Activated CD4-positive, alpha-beta T cell treated with anti-CD3 and anti-CD28 coated beads for 1 hour (primary cell): ENCODE measurements at regions not wholly inside any gene's neighbourhood (a gene's known extent, or its start where the extent isn't known, plus 50 kb on each side); places are given as distances from the start of the nearest gene placed in this dataset.

Experiments used
- DNase-seq: peaks from one replicate; pipeline ENCODE4 v3.0.0-alpha.2; 2020

DNA sequence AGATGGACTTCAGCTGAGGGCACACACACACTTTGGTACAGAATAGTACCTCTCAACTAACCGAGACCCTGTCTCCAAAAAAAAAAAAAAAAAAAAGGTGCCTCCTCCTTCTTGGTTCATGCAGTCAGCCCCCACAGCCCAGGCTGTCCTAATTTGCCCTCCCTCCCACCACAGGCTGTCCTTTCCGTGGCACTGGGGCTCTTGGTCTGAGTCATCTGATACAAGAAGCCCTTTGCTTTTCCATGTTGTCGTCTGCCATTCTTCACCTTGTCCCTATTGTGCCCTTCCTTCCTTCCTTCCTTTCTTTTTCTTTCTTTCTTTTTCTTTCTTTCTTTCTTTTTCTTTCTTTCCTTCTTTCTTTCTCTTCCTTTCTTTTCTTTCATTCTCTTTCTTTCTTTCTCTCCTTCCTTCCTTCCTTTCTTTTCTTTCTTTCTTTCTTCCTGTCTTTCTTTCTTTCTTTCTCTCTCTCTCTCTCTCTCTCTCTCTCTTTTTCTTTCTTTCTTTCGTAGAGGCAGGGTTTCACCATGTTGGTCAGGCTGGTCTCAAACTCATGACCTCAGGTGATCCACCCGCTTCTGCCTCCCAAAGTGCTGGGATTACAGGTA, 96.0 kb upstream of the IKZF1 start:
- no peak for DNase-seq

DNA sequence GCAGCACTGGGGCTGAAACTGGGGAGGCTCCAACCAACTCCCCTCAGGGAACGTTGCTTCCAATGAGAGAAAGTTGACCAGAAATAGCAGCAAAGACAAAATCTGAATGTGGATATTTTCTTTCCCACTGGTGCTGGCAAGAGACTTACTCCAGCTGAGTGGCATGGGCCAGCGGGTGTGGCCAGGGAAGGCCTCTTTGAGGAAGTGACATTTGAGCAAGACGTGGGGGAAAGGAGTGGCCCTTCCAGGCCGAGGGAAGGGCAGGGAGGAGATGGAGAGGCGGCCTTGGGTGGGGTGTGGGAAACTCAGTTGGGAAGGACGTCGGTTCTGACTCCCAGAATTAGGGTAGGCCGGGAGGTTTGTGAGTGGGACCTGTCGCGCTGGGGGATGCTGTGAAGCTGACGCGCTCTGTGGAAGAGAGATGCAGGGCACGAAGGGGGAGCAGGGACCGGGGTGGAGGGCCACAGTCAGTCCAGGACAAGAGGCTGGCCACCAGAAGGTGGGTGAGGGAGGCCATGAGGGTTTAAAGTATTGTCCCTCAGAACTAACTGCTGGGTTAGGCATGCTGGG, 96.7 kb upstream of the IKZF1 start:
- no peak for DNase-seq

DNA sequence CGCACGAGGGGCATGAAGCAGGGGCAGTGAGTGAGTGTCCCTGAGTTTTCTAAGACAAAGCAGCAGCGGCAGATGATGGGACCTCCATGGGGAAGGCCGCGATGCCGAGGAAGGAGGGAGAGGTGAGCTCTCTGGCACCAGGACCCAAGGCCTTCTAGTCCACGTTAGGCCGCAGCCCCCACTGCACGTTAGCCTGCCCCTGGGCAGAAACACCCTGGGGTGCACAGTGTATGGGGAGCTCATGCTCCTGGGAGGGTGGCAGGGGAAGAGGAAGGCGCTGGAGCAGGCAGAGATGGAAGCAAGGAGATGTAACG, 97.3 kb upstream of the IKZF1 start:
- DNase-seq, result no peak

GRCh38 chr7:50206453-50207250, 97.9 kb upstream of the IKZF1 start:
- DNase-seq, result peak; percentile 67

- DNase-seq, result no peak
Measured at GRCh38 chr7:50205011-50205410, 99.5 kb upstream of the IKZF1 start.

DNA sequence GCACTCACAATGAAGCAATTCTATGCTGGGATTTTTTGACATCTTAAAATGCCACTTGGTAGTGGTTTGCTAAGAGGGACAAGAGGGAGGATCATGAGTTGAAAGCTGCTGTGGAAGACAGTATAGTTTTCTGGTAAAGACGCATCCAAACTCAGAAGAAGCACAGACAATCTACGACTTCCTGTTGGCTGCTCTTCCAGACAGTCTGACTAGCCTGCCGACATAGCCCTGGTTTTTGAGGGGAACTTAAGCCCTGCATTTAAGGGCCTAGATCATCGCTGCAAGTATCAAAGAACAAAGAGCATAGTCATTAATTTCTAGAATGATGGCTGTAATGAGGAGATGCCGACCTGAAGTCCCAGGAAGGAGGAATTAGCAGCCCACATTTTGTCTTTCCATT, 99.9 kb upstream of the IKZF1 start:
- no peak for DNase-seq

DNA sequence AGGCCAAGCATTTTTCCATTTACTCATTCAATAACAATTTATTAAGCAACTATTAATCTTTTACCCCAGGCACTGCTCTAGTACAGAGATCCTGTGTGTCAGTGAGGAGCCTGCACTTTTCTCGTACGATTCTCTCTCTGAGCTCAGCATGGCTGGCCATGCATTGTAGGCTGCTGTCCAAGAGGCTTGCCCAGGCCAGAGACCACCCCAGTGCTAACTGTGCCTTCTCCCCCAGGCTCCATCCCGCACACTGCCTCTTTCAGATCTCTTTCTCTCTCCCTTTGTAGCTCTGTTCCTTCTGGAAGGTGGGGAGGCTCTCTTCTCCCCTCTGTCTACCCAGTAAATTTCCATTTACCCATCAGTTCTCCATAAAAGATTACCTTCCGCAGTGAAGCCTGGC, 101.0 kb upstream of the IKZF1 start:
- DNase-seq, result no peak

GRCh38 chr7:50202052-50202555, 102.4 kb upstream of the IKZF1 start:
- DNase-seq, result no peak

DNA sequence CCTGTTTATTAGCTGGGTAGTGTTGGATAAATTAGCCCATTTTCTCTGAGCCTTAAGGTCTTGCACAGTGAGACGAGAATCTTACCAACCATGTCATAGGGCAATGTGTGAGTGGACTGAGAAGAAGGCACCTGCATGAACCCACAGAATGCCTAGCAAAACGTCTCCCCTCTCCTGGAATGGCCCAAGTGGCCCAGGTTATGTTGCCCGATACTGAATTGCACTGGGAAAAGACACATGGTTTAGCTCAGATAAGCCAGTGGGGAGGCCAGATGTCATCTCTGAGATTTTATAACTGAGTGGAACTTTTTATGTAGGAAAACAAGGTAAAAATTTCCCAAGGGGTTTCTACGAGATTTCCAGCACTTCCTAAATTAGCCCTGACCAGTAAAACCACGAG, 104.7 kb upstream of the IKZF1 start:
- DNase-seq, result no peak

DNA sequence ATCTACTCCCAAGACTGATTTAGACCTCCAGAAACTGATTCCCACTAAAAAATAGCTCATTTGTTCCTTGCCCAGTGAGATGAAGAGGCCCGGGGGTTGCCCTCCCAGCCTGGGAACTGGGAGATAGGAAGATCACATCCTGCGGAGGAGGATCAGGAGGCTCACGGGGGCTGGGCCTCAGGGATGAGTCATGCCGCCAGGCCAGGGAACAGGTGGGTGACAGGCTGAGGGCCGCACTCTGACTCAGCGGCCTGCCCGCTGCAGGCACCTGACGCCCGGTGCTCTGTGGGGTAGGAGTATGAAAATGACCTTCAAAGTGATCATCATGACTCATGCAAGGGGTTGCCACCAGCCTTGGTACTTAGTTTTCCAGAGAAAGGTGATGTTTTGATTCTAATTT, 104.5 kb upstream of the ZPBP start:
- no peak for DNase-seq

DNA sequence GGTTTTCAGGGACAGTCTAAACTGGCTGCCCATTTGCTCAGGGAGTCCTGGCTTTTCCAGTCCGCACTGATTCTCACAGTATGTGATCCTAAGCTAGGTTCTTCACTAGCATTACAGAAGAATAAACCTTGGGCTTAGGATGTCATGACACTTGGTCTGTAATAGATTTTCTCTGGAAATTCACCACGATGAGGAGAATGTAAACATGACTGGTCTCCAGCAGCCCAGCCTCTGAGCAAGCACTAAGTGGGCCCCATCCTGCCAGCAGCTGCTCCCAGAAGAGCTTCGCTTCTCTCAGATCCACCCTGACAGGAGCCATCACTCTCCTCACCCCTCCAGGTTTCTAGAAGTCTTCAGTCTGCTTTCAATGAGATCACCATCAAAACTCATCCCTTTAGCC, 103.7 kb upstream of the ZPBP start:
- no peak for DNase-seq

GRCh38 chr7:50190776-50191175, 97.7 kb upstream of the ZPBP start:
- no peak for DNase-seq

- DNase-seq, result no peak
Measured at GRCh38 chr7:50189371-50189770, 96.3 kb upstream of the ZPBP start.

DNA sequence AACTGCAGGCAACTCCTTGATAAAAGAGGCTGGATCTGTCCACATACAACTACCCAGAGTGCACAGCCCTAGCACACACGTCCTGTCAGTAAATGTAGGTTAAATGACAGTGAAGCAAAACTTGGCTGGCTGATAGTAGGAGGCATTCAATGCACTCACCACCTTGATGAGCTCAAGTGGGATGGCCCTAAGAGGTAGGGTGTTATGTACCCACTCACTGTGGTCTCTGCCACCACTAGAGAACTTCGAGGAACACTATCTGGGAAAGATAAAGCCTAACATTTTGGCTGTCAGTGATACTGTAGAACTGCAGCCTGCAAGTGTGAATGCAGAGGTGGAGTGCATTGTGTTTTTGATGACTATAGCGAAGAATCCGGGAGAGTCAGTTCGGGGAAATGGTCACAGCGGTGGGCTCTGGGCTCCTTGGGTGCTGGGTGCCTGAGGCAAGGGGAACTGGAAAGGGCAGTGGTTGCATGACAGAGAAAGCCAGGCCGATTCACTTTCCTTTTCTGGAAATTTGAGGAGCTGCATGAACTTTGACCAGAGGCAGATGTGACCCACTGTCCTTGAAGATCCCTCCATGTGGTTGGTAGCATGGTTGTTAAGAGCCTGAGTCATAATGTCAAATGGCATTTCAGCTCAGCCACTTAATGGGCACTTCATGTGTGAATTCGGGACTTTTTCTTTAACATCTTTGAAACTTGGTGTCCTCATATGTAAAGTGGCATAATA, 93.1 kb upstream of the ZPBP start:
- DNase-seq, result no peak

DNA sequence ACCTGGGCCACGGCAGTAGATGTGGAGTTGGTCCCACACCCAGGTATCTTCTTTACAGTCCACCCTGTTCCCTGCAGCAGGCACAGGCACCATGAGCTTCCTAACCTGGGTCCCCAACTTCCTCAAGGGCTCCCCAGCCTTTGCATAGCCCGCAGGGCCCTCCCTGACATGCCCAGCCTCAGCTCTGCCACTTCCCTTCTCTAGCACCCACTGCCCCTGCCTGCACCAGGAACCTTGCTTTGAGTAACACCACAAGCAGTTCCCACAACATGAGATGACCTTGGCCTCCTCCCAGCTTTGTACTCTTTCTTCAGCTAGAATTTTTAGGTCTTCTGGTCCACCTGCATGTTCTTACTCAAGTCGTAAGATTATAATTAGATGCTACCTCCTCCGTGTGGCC, 92.2 kb upstream of the ZPBP start:
- no peak for DNase-seq

- no peak for DNase-seq
Measured at GRCh38 chr7:50184271-50184990, 91.4 kb upstream of the ZPBP start.

- no peak for DNase-seq
Measured at GRCh38 chr7:50182759-50183158, 89.7 kb upstream of the ZPBP start.

GRCh38 chr7:50181081-50181480, 88.0 kb upstream of the ZPBP start:
- DNase-seq, result no peak

DNA sequence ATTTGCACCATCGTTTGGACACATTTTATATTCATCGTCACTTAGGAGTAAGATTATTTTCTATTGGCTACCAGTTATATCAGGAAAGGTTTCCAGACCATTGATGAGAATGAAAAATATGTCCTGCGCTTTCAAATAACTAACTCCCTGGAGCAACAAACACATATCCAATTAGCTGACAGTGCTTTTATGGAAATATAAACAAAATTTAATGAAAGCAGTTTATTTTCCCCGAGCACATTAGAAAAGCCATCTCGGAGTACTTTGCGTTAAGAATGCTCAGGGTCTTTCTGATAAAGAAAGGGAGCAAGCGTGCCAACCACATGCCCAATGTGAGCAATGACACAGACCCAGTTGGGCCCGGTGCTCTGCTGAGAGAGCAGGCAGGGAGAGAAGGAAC, 85.1 kb upstream of the ZPBP start:
- DNase-seq, result no peak

GRCh38 chr7:50174948-50175347, 81.9 kb upstream of the ZPBP start:
- DNase-seq, result no peak

DNA sequence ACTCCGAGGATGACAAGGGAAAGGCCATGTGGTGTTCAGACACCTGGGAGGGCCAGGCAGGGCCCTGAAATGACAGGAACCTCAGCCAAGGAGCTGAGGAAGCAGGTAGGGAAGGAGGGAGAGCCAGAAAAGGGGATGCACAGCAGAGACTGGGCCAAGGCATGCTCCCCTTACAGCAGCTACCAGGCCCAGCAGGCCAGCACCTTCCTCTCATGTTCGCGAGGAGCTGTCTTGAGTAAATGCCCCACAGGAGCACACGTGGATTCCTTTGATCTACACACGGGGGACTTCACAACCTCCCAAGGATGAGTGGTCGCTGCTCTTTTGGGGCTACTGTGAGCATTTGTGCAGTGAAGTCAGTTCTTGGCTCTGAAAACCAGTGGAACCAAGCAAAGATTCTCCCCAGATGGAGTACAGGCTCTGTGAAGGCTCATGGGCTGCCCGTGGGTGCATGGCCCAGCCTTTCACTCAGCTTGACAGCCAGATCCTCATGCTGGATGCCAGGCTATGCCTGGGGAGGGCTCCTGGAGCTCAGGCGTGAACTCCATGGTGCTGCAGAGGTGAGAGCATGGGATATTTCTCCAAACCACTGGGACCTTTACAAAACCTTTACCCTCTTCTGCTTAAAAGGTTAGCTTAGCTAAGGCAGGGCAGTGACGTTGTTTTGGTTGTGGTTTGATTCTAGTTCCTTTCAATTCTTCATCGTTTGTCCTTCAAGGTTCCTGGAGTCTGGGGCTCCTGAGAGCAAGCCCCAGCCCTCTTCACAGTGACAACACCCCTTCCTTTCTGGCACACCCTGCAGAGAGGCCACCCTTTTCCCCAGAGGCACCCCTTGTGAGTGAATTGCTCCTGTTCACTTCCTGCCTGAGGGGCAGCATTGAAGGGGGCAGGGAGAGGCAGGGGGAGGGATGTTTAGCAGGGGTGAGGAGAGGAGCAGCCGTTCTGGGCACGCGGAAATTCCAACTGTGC, 74.2 kb upstream of the ZPBP start:
- no peak for DNase-seq
